ENCODE measurements at regions not wholly inside any gene's neighbourhood (a gene's known extent, or its start where the extent isn't known, plus 50 kb on each side); places are given as distances from the start of the nearest gene placed in this dataset.
"Not testable (repeated sequence)": the region's sequence is repeated elsewhere in the genome, so short reads cannot be mapped to it uniquely, and the experiment has no call there.

DNA sequence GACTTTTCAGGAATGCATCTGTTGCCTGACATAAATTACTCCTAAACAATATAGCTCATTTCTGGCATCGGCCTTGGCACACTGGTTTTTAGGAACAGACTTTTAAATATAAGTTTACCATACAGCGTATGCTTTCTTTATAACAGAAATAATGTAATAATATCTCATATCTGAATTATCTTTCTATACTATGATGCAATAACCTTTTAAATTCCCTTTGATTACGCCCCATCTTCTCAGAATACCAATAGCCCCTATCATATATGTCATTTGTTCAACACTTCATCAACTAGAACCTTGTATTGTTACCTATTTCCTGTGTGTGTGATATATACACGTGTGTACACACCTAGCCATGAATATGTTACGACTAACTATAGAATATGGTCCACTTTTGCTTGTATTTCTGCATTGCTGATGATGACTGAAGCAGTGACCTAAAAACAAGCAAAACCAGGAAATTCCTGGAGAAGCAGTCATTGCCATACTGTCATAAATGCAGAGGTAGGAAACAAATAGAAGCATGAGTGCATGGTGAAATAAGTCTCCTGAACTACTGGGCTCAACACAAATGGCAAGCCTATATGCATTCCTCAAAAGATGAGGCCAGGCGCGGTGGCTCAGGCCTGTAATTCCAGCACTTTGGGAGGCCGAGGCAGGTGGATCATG lies 618.4 kb upstream of the NRP1 start:
- DNase-seq = no peak

DNA sequence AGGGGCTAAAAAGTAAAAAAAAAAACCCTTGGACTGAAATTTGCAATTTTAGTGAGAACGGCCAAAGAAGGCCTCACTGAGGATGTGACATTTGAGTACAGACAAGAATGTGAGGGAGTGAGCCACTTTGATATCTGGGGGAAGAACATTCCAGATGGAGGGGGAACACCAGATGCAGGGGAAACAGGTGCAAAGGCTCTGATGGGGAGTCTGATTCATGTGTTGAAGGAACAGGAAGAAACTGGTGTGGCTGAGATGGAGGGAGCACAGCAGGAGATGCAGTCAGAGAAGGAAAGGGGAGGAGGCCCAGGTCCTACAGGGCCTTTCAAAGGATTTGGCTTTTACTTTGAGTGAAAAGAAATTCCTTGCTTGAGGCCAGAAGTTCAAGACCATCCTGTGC lies 615.7 kb upstream of the NRP1 start:
- no peak for DNase-seq

DNA sequence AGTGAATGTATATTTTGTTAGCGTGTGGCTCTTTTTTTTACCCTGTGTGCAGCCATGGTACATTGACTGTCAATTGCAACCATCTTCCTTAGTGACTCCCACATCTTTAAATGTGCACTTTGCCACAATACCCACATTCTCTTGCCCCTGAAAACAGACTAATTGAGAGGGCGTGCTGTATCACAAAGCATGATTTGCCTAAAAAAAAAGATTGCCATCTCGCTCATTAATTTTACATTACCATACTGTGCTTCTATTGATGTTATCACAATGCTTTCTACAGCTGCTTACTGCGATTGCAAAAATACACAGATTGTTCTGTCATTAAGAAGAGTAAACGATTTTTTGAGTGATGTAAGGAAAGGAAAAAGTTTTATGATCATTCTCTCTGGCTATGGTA lies 613.1 kb upstream of the NRP1 start:
- no peak for DNase-seq

DNA sequence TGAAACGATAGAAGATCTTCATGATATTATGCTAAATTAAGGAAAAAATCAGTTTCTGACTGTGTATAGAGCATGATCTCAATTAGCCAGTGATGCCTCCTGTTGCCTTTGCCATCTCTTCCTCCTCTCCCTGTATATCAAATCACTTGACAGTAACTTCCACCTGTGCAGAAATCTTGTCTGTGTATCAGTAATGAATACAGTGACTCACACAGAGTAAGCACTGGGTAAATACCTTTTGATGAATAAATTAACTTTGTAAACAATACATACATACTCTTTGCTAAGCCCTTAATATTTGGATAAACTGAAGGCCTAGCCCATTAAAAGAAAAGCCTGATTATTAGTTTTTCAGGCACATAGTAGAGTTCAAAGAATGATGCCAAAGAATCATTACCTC lies 610.6 kb upstream of the NRP1 start:
- peak; percentile 10 for DNase-seq

DNA sequence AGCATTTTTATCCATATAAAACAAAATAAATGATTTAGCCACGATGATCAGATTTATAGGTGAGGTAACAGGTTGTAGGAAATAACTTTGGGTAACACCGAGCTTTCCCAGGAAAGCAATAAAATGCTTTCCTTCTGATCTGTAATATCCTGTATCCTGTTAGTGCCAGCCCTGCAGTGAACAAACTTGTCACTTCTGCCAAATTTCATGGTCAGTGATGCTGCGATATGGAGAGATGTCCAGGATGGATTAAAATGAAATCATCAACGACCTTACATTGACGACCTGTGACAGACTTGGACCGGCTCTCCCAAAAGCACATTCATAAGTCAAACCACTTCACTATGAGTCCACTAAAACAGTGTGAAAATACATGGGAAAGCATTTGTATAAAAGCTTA lies 608.0 kb upstream of the NRP1 start:
- no peak for DNase-seq

DNA sequence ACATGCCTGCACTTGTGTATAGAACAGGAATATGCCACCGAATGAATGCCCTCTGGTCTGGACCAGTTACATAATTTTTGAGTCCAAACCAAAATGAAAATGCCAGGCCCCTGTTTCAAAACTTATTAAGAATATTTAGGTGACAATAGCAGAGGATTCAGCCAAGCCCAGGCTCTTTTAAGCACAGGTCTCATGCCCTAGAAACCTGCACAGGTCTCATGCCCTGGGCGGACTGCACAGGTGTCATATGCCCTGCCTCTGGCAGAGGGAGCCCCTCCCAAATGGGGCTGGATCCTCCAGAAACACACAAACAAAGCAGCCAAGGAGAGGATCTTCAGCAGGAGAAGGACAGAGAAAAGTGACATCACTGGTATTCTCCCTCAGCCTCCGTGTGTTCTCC lies 605.4 kb upstream of the NRP1 start:
- no peak for DNase-seq

DNA sequence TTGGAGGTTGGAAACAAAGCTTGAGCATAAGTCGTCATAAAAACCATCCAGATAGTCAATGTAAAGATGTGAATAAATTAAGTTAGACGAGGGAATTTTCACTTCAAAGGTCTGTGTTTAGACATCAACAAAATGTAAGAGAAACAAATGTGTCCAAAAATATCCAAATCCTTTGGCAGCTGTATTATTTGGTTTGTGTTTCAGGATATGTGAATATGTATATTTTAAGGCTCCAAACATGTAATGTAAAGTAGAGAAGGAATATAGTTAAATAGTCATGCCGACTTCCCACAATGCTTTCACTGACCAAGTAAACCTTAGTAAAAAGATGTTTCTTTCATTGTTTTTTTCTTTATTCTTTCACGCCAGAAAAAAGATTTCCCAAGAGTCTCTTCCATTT lies 604.9 kb upstream of the NRP1 start:
- no peak for DNase-seq

DNA sequence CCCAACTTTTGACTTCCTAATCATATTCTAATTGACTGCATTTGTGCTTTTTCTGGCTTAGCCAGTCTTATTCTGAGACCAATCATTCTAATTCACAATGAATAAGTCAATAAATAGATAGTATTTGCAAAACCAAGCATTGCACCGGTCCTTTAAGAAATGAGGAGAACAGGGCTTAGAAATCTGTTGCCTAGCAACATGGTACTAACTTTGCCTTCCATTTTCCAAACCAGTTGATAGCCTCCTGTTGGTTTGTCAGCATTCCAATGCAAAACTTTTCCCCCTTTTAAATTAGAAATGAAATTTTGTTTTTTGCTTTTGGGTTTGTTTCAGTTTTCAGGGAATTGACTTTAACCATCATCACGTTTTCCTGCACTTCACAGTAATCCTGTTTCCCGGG lies 603.5 kb upstream of the NRP1 start:
- DNase-seq = no peak

DNA sequence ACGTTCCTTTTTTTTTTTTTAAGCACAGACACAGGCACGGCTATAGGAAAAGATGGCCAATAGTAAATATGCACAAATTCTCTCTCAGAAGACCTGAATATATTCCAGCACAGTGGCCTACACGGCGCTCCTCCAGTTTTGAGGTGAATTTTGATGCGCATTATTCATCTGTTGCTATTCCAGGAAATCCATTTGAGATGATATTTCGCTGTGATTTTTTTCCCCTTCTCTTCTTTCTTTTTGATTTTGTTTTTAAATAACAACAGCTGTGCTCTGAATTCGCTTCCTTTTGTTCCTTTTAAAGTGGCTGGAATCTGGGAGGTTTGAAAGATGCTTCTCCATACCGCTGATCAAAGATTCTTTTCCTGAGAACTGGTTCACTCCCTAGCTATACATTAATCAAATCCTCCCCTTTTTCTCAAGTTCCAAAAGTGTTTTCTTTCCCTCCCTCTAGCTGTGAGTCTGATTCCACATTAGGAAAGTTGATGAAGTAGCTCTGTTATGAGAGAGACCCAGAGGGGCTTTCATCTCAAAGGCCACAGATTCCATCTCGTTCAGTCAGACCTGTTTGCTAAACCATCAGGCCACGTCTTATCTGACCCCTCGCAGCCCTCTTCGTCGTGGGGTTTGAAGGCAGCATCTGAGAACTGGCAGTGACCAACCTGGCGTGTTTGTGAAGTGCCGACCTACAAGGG lies 602.7 kb upstream of the NRP1 start:
- no peak for DNase-seq

DNA sequence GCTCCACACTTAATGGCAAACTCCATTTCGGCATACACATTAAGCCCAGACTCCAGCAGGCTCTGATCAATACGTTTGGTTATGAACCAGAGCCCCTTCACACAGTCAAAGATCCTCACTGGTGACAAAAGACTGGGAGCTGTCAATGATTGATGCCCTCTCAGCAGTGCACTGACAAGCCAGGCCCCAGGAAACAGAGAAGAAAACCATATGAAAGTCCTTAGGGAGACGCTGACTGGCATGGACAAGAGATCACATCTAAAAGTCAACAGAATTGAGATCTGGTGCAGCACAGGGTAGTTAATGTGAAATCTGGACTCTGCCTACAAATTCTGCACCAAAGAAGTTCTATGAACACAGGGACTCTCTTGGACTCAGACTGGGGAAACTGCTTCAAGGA lies 600.9 kb upstream of the NRP1 start:
- DNase-seq = no peak

DNA sequence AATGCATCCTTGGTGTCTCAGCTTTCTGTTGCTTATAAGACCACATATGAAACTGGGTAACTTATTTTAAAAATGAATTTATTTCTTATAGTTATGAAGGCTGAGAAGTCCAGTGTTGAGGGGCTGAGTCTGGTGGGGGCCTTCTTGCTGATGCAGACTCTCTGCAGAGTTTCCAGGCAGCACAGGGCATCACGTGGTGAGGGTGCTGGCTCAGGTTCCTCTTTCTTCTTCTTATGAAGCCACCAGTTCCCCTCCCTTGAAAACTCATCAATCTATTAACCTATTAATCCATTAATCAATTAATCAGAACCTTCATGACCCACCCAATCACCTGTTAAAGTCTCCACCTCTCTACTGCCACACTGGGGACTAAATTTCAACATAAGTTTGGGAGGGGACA lies 595.6 kb upstream of the NRP1 start:
- DNase-seq = no peak

DNA sequence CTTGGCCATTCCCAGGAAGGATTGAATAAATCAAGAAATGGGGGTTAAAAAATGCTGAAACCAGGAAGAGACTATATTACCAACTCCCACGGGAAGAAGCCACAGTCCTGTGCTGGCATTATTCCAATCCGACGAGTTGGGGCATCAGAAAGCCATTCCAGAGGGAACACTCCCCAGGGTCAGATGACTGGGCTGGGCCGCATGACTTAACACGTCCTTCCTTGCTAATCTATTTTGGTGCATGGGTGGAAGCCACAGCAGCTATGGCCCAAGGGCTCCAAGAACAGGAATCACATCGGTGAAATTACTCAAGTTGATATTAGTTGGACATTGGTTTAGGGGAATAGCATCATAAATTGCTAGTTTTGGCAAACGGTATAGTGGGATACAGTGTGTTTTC lies 592.9 kb upstream of the NRP1 start:
- no peak for DNase-seq

DNA sequence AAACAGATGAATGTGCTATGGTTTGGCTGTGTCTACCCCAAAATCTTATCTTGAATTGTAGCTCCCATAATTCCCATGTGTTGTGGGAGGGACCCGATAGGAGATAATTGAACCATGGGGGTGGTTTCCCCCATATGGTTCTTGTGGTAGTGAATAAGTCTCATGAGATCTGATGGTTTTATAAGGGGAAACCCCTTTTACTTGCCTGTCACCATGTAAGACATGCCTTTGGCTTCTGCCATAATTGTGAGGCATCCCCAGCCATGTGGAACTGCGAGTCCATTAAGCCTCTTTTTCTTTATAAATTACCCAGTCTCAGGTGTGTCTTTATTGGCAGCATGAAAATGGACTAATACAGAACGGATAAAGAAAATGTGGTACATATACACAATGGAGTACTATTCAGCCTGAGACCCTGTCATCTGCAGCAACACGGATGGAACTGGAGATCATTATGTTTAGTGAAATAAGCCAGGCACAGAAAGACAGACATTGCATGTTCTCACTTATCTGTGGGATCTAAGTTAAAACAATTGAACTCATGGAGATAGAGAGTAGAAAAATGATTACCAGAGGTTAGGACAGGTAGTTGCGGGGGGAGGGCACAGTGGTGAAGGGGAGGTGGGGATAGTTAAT lies 587.6 kb upstream of the NRP1 start:
- DNase-seq = no peak

DNA sequence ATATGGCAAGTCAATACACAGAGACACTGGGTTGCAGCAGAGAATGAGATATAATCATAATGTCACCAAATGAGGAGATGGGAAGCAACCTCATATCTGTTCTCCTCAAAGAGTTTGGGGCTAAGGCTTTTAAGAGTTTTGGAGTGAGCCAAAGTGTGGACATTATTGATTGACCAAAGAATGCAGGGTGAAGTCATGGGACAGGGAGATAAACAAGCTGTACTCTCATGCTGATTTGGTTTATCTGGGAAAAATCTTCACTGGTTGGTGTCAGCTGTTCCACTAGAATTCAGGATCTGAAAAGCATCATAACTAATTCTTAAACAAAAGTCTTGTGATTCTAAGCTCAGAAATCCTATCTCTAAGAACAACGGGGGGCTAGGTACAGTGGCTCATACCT lies 585.9 kb upstream of the NRP1 start:
- no peak for DNase-seq

DNA sequence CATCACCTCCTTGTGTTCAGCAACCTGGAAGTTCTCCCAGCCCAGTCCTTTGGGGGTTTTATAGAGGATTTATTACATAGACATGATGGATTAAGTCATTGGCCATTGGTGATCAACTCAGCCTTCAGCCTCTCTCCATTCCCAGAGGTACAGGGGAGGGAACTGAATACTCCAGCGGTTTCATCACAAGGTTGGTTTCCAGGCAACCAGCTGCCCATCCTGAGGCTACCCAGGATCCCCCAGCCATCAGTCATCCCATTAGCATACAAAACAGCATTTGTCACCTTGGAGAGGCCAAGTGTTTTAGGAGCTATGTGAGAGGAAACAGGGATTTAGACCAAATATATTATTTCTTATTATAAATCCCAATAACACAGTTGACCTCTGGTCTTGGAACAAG lies 584.8 kb upstream of the NRP1 start:
- DNase-seq = no peak

DNA sequence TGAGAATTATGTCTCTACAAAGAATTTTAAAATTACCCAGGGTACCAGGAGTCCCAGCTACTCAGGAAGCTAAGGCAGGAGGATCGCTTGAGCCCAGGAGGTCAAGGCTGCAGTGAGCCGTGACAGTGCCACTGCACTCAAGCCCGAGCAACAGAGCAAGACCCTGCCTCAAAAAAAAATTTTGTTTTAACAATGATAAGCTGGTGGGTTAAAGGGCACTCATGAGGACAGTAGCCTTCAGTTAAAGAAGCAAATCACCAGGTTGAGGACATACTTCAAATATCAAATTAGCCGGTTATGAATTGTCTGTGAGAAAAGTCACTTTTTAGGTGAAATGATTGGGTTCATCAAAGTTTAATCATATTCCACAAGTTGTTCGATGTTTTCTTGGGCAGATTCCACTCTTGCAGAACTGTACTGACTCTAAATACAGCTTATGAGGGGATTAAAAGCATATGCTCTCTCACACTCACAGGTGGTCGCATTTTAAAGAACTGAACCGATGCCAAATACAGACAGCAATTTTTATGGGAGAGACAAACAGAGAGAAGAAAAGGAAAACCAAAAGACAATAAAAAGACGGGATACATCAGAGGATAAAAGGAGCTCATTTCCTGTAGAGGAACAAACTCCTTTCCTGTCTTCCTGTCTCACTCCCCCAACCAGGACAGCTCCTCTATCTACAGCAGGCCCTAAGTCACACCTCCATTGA lies 582.8 kb upstream of the NRP1 start:
- DNase-seq = no peak

DNA sequence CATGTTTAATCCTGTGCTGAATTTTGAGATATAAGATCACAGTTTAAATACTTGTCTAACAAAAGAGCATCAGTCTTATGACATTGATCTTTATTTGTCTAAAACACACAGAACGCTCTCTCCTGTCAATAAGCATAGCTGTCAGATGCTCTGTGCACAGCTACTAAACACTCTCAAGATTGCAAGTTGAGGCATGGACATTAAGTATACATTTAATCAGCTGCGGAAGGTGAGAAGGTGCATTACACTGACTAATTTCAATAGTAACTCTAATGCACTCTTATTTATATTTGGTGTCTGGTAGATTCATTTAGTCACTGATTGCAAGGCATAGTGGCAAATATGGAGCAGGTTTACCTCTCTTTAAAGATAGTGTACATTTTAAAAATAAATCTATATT lies 580.3 kb upstream of the NRP1 start:
- no peak for DNase-seq

DNA sequence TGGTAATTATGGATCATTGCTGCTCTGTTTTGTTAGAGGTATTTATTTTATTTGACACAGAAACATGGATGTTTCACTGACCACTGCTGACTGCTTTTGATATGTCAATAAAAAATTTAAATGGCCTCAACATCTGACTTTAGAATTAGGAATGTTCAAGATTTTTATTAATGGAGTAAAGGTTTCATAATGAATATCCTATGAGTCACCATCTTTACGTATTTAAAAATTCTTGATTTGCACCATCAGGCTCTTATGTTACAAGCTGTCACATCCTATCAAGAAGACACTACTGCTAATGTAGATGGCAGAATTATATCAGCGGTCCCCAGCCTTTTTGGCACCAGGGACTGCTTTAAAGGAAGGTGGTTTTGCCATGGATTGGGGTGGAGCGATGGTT lies 578.7 kb upstream of the NRP1 start:
- DNase-seq = no peak

DNA sequence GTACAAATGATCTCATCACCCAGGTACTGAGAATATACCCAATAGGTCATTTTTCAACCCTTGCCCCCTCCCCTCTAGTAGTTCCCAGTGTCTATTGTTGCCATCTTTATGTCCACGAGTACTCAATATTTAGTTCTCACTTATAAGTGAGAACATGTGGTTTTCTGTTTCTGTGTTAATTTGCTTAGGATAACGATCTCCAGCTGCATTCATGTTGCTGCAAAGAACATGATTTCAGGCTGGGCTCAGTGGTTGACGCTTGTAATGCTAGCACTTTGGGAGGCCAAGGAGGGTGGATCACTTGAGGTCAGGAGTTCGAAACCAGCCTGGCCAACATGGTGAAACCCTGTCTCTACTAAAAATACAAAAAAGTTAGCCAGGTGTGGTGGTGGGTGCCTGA lies 575.0 kb upstream of the NRP1 start:
- not testable (repeated sequence) for DNase-seq

DNA sequence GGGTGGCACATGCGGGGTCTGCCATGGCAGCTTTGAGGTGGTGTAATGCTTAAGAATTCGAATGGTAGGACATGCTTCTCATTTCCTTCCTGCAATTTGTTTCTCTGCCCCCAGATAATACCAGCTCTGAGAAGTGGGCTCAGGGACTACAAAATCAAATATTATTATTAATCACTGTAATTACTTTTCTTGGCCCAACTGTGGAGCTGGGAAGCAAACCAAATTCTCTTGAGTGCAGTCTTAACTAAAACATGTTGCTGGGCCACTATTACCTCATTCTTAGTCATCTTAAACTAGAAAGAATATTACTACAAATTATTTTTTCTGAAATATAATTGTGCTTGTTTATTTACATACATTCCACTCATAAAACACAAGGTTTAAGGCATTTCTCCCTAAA lies 566.7 kb upstream of the NRP1 start:
- no peak for DNase-seq

DNA sequence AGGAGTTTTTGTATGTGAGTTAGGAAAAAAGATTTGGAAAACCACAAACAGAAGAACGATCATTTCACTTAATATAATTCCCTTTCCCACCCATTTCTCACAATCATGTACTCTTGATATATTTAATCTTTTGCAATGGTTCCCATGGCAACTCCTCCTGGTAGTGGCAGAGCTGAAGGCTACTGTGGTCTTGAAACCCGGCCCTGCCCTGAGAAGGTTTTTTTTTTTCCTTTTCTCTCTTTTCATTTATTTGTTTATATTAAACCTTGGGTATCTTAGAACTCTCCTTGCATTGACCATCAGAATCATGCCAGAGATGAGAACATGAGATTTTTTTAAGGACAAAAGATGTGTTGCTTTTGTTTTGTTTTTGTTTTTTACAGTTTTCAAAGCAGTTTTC lies 566.1 kb upstream of the NRP1 start:
- no peak for DNase-seq

DNA sequence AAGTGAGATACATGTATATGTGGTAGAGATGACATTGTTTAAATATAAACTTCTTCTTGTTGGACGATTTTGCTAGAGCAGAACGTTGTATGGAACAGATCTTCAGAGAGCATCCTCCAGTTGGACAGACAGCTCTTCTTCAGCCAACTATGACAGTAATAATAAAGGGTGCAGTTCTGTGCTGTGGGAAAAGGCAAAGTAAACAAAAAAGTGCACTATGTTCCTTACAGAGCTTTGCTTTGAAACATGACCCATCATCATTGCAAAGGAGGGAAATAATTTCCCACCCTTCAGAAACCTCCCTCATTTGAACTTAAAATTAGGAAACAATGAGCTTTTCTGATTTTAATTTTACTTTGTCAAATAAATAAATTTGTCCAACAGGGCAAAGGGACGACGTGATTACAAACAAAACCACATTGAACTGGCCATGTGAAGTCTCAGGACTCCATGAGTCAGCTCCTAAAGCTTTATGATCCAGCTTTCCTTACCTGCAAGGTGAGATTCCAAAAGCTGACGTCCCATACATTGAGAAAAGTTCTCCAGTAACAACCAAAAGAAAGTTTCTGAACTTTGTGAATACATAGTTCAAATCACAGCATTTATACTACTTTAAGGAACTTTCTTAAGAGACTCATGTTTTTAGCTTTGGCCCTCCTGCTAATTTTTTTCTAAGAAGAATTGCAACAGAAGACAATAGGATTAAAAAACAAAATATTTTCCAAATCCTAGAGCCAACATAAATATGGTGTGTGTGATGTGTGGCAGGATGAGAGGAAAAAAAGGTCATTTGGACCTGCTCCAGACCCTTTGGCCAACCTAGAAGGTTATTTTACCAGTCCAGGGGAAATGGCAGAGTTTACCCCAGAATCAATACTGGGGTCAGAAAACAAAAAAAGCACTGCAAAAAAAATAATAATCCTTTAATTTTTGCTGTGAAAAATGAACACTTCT lies 565.4 kb upstream of the NRP1 start:
- no peak for DNase-seq

DNA sequence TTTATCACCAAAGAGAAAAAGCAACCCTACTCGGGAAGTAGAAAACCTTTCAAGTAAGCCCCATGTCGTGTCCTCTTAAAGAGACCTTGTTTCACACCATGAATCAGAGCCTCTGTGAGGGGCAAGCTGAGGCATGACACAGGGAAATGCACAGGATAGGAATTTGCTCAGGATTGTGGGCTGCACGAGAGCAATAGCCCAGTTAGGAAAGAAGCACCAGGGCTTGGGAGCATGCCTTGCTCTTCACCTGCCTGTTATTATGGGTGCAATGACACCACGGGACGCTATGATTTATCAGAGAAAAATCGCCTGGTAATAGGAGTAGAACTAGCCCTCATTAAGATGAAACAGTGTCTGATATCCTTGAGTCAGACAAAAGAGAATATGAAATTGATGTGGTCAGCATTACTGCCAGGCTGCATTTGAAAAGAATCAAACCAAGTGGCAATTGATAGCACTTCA lies 562.9 kb upstream of the NRP1 start:
- DNase-seq = no peak
